ENCODE measurements at regions not wholly inside any gene's neighbourhood (a gene's known extent, or its start where the extent isn't known, plus 50 kb on each side); places are given as distances from the start of the nearest gene placed in this dataset.

DNA sequence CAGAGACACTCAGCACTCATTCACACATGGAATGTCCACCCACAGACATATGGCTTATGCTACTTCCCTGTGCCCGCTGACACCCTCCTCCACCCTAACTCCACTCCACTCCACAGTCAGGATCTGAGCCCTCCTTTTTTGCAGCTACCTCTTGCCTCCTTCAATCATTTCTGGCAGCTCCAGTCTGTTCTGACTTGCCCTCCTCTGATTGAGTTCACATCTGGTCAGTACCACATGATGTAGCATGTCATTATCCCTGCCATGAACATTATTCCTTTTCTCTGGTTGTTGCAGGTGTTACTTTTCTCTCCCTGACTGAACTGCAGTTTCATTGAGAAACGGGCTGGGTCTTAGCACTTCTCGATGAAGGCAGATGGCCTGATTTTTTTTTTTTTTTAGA, 130.1 kb upstream of the EGR2 start:
- Histone ChIP-seq H3K4me1 (no peaks in the 10 kb centered on the region), H3K36me3 (no peaks in the 10 kb centered on the region), H3K27me3 (no peaks in the 10 kb centered on the region), H3K27ac (no peak overlapping the region), H3K4me3 (no peak overlapping the region), H3K9me3 (peaks cover 0 to 8% (median 0%) of the 10 kb centered on the region in 3 donors)
- TF ChIP-seq, protein P1, sequence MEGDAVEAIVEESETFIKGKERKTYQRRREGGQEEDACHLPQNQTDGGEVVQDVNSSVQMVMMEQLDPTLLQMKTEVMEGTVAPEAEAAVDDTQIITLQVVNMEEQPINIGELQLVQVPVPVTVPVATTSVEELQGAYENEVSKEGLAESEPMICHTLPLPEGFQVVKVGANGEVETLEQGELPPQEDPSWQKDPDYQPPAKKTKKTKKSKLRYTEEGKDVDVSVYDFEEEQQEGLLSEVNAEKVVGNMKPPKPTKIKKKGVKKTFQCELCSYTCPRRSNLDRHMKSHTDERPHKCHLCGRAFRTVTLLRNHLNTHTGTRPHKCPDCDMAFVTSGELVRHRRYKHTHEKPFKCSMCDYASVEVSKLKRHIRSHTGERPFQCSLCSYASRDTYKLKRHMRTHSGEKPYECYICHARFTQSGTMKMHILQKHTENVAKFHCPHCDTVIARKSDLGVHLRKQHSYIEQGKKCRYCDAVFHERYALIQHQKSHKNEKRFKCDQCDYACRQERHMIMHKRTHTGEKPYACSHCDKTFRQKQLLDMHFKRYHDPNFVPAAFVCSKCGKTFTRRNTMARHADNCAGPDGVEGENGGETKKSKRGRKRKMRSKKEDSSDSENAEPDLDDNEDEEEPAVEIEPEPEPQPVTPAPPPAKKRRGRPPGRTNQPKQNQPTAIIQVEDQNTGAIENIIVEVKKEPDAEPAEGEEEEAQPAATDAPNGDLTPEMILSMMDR (IDR thresholded peaks at IDR 0.05), result no peak
- TF ChIP-seq EP300 (IDR thresholded peaks at IDR 0.05) (no peak), POLR2AphosphoS5 (IDR thresholded peaks at IDR 0.05) (no peak), POLR2A (IDR thresholded peaks at IDR 0.05) (no peak)
- WGBS, 2 donors (ENCODE audit: low coverage in 1 of 2), result 69 to 86% methylated on average over 1 to 3 of the region's 3 CpGs
- no peak for ATAC-seq

GRCh38 chr10:62939698-62940097, 123.5 kb upstream of the EGR2 start:
- TF ChIP-seq, protein P1 (IDR thresholded peaks at IDR 0.05), result no peak
- TF ChIP-seq POLR2AphosphoS5 (IDR thresholded peaks at IDR 0.05) (no peak), EP300 (IDR thresholded peaks at IDR 0.05) (no peak)
- ATAC-seq, result no peak
- no peak overlapping the region for H3K27ac ChIP-seq
- H3K27me3 ChIP-seq, result no peaks in the 10 kb centered on the region
- no peaks in the 10 kb centered on the region for H3K4me1 ChIP-seq
- WGBS, 2 donors (ENCODE audit: low coverage in 1 of 2), result 100% methylated on average over 1 of the region's 2 CpGs; no CpG with 5 or more reads in 1 of the 2 donors
- no peak overlapping the region for H3K4me3 ChIP-seq
- H3K9me3 ChIP-seq, result no peaks in the 10 kb centered on the region
- H3K36me3 ChIP-seq, result no peaks in the 10 kb centered on the region

- no peaks in the 10 kb centered on the region for H3K9me3 ChIP-seq
- H3K4me3 ChIP-seq, result no peak overlapping the region
- TF ChIP-seq POLR2AphosphoS5 (IDR thresholded peaks at IDR 0.05) (no peak), POLR2A (IDR thresholded peaks at IDR 0.05) (no peak), EP300 (IDR thresholded peaks at IDR 0.05) (no peak)
- TF ChIP-seq, protein P1 (IDR thresholded peaks at IDR 0.05), result no peak
- WGBS, 2 donors (ENCODE audit: low coverage in 1 of 2), result 82% methylated on average over 5 of the region's 5 CpGs; no CpG with 5 or more reads in 1 of the 2 donors
- ATAC-seq, result no peak
- no peaks in the 10 kb centered on the region for H3K4me1 ChIP-seq
- no peaks in the 10 kb centered on the region for H3K27me3 ChIP-seq
- H3K36me3 ChIP-seq, result no peaks in the 10 kb centered on the region
- no peak overlapping the region for H3K27ac ChIP-seq
These were observed 122.5 kb upstream of the EGR2 start for GRCh38 chr10:62938672-62939071.

DNA sequence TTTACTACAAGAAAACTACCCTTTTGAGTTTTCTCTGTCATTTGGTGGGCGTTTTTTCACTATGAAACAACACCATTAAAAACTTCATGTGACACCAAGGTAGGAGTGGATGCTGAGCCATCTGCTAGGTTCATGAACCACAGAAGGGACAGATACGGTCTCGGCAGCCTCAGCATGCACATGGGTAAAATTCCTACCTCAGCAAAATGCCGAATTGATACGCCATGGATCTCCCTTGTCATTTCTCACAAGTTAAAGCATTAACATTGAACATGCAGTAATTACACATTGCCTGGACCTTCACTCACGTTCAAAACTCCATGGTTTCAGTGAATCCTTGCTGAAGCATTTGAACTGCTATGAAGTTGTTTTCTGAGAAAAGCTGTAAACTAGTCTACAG, 121.5 kb upstream of the EGR2 start:
- H3K27ac ChIP-seq, result no peak overlapping the region
- TF ChIP-seq EP300 (IDR thresholded peaks at IDR 0.05), result no peak
- TF ChIP-seq POLR2AphosphoS5 (IDR thresholded peaks at IDR 0.05), result no peak
- no peak for TF ChIP-seq POLR2A (IDR thresholded peaks at IDR 0.05)
- TF ChIP-seq, protein P1 (IDR thresholded peaks at IDR 0.05), result no peak
- 83 to 90% methylated on average over 6 of the region's 6 CpGs for WGBS, 2 donors (ENCODE audit: low coverage in 1 of 2)
- no peaks in the 10 kb centered on the region for H3K9me3 ChIP-seq
- no peaks in the 10 kb centered on the region for H3K36me3 ChIP-seq
- no peak for ATAC-seq
- no peaks in the 10 kb centered on the region for H3K27me3 ChIP-seq
- no peak overlapping the region for H3K4me3 ChIP-seq
- H3K4me1 ChIP-seq, result no peaks in the 10 kb centered on the region

GRCh38 chr10:62935022-62935421, 118.9 kb upstream of the EGR2 start:
- 36 to 42% methylated on average over 2 of the region's 2 CpGs for WGBS, 2 donors (ENCODE audit: low coverage in 1 of 2)
- Histone ChIP-seq H3K27me3 (no peaks in the 10 kb centered on the region), H3K4me3 (no peak overlapping the region), H3K4me1 (no peaks in the 10 kb centered on the region), H3K36me3 (no peaks in the 10 kb centered on the region), H3K27ac (no peak overlapping the region), H3K9me3 (no peaks in the 10 kb centered on the region)
- ATAC-seq, result no peak
- TF ChIP-seq EP300 (IDR thresholded peaks at IDR 0.05) (no peak), POLR2A (IDR thresholded peaks at IDR 0.05) (no peak), POLR2AphosphoS5 (IDR thresholded peaks at IDR 0.05) (no peak)
- TF ChIP-seq, protein P1 (IDR thresholded peaks at IDR 0.05), result no peak

Data from gastroesophageal sphincter (tissue), 4 donors.